ENCODE measurements at regions not wholly inside any gene's neighbourhood (a gene's known extent, or its start where the extent isn't known, plus 50 kb on each side); places are given as distances from the start of the nearest gene placed in this dataset.

GRCh38 chr20:11520596-11520995 is 397.1 kb upstream of the BTBD3 start:
- no peak for DNase-seq
- Mint-ChIP-seq H3K4me3 (ENCODE audit: low read depth, unreplicated experiment) (no peak overlapping the region), H3K4me1 (ENCODE audit: low read depth, unreplicated experiment) (no peaks in the 10 kb centered on the region), H3K36me3 (ENCODE audit: insufficient read depth, unreplicated experiment) (no peaks in the 10 kb centered on the region), H3K27me3 (ENCODE audit: unreplicated experiment) (no peaks in the 10 kb centered on the region), H3K27ac (ENCODE audit: unreplicated experiment) (no peak overlapping the region), H3K9me3 (ENCODE audit: low read depth, unreplicated experiment) (peaks cover 5% of the 10 kb centered on the region)
- no peak for TF ChIP-seq CTCF (IDR thresholded peaks at IDR 0.05; ENCODE audit: unreplicated experiment)
- CTCF ChIA-PET = no interaction called here
- no TSS peak for BruUV-seq (replicated peaks)
- intact Hi-C loops (cut with micrococcal nuclease; ENCODE audit: unreplicated experiment) = no loop called here

GRCh38 chr20:11521476-11522365 is 396.0 kb upstream of the BTBD3 start:
- TF ChIP-seq CTCF (IDR thresholded peaks at IDR 0.05; ENCODE audit: unreplicated experiment) = no peak
- intact Hi-C loops (cut with micrococcal nuclease; ENCODE audit: unreplicated experiment) = no loop called here
- Mint-ChIP-seq H3K4me3 (ENCODE audit: low read depth, unreplicated experiment) (no peak overlapping the region), H3K27ac (ENCODE audit: unreplicated experiment) (no peak overlapping the region), H3K27me3 (ENCODE audit: unreplicated experiment) (no peaks in the 10 kb centered on the region), H3K4me1 (ENCODE audit: low read depth, unreplicated experiment) (no peaks in the 10 kb centered on the region), H3K9me3 (ENCODE audit: low read depth, unreplicated experiment) (peaks cover 5% of the 10 kb centered on the region), H3K36me3 (ENCODE audit: insufficient read depth, unreplicated experiment) (no peaks in the 10 kb centered on the region)
- CTCF ChIA-PET = no interaction called here
- BruUV-seq (replicated peaks) = no TSS peak
- DNase-seq = no peak

- CTCF ChIA-PET = no interaction called here
- no peak overlapping the region for H3K4me3 Mint-ChIP-seq (ENCODE audit: low read depth, unreplicated experiment)
- TF ChIP-seq CTCF (IDR thresholded peaks at IDR 0.05; ENCODE audit: unreplicated experiment) = no peak
- no TSS peak for BruUV-seq (replicated peaks)
- no peaks in the 10 kb centered on the region for H3K36me3 Mint-ChIP-seq (ENCODE audit: insufficient read depth, unreplicated experiment)
- no peak overlapping the region for H3K27ac Mint-ChIP-seq (ENCODE audit: unreplicated experiment)
- H3K4me1 Mint-ChIP-seq (ENCODE audit: low read depth, unreplicated experiment) = no peaks in the 10 kb centered on the region
- no peak for DNase-seq
- intact Hi-C loops (cut with micrococcal nuclease; ENCODE audit: unreplicated experiment) = no loop called here
- peaks cover 6% of the 10 kb centered on the region for H3K9me3 Mint-ChIP-seq (ENCODE audit: low read depth, unreplicated experiment)
- H3K27me3 Mint-ChIP-seq (ENCODE audit: unreplicated experiment) = no peaks in the 10 kb centered on the region
These were observed 395.3 kb upstream of the BTBD3 start for GRCh38 chr20:11522366-11522741.

- no peaks in the 10 kb centered on the region for H3K36me3 Mint-ChIP-seq (ENCODE audit: insufficient read depth, unreplicated experiment)
- peaks cover 14% of the 10 kb centered on the region for H3K9me3 Mint-ChIP-seq (ENCODE audit: low read depth, unreplicated experiment)
- CTCF ChIA-PET = no interaction called here
- no peak overlapping the region for H3K27ac Mint-ChIP-seq (ENCODE audit: unreplicated experiment)
- intact Hi-C loops (cut with micrococcal nuclease; ENCODE audit: unreplicated experiment) = no loop called here
- no peak overlapping the region for H3K4me3 Mint-ChIP-seq (ENCODE audit: low read depth, unreplicated experiment)
- DNase-seq = no peak
- no peak for TF ChIP-seq CTCF (IDR thresholded peaks at IDR 0.05; ENCODE audit: unreplicated experiment)
- no peaks in the 10 kb centered on the region for H3K4me1 Mint-ChIP-seq (ENCODE audit: low read depth, unreplicated experiment)
- no peaks in the 10 kb centered on the region for H3K27me3 Mint-ChIP-seq (ENCODE audit: unreplicated experiment)
- BruUV-seq (replicated peaks) = no TSS peak
These were observed 388.6 kb upstream of the BTBD3 start for GRCh38 chr20:11529047-11529446.

Measured in Calu3 (cell line).